Uterus (tissue), 3 donors: ENCODE measurements at regions not wholly inside any gene's neighbourhood (a gene's known extent, or its start where the extent isn't known, plus 50 kb on each side); places are given as distances from the start of the nearest gene placed in this dataset.
"Not testable (repeated sequence)": the region's sequence is repeated elsewhere in the genome, so short reads cannot be mapped to it uniquely, and the experiment has no call there.

ENCODE experiments used
- DNase-seq, 2 donors: peaks; one replicate each; pipeline ENCODE4 v3.0.0-alpha.2; 2019 to 2020
- H3K27ac ChIP-seq, 2 donors: fragments of 200-600 bp; sonication (generic); 1 replicate in 1 of 2; 2 replicates in 1 of 2; pipeline ENCODE4 v1.5.1; 2016 to 2018
- H3K27me3 ChIP-seq, 2 donors: fragments of 200-600 bp; sonication (generic); one replicate each; pipeline ENCODE4 v1.5.1; 2018 to 2019; ENCODE audit warnings: control low read depth in 1 of 2
- H3K36me3 ChIP-seq, 2 donors: fragments of 200-600 bp; sonication (generic); one replicate each; pipeline ENCODE4 v1.5.1; 2019; ENCODE audit warnings: control low read depth in 1 of 2
- H3K4me1 ChIP-seq, 2 donors: fragments of 200-600 bp; sonication (generic); one replicate each; pipeline ENCODE4 v1.5.1; 2018 to 2019; ENCODE audit warnings: control low read depth in 1 of 2
- H3K4me3 ChIP-seq, 2 donors: fragments of 200-600 bp; sonication (generic); 1 replicate in 1 of 2; 2 replicates in 1 of 2; pipeline ENCODE4 v1.5.1; 2018 to 2019; ENCODE audit warnings: mild to moderate bottlenecking in 1 of 2
- H3K9me3 ChIP-seq, 2 donors: fragments of 200-600 bp; sonication (generic); one replicate each; pipeline ENCODE4 v1.5.1; 2019; ENCODE audit warnings: control low read depth in 1 of 2
- CTCF ChIP-seq, 4 experiments: fragments of 200-600 bp in 2 of 4; fragments of 450-650 bp in 2 of 4; sonication (generic) in 2 of 4; IDR thresholded peaks; one replicate each; pipeline ENCODE4 v1.5.1; 2016 to 2019; ENCODE audit warnings: antibody characterized with exemption in 4 of 4, mild to moderate bottlenecking in 2 of 4, moderate library complexity in 1 of 4
- POLR2A ChIP-seq, 2 donors: fragments of 450-650 bp; IDR thresholded peaks; one replicate each; pipeline ENCODE4 v1.6.1; 2016; ENCODE audit warnings: antibody characterized with exemption in 2 of 2, mild to moderate bottlenecking in 1 of 2, moderate library complexity in 1 of 2
- intact Hi-C: fragments of 100-400 bp; cut with DNase I; formaldehyde crosslinking; loops from one replicate; pipeline ENCODE4 v1.15.1; 2023; ENCODE audit warnings: low total_unique reads
- donor health status: DM: yes; HTN: yes; CAD: no.

GRCh38 chr5:34467436-34467835 is 188.7 kb upstream of the RAI14 start:
- Histone ChIP-seq H3K4me1 (no peaks in the 10 kb centered on the region), H3K36me3 (no peaks in the 10 kb centered on the region), H3K27me3 (no peaks in the 10 kb centered on the region), H3K27ac (no peak overlapping the region), H3K9me3 (no peaks in the 10 kb centered on the region), H3K4me3 (no peak overlapping the region)
- intact Hi-C loops: loop anchor here (10.0 kb wide), 1 partner anchor 473 kb away; no protein-coding TSS in a partner anchor
- TF ChIP-seq POLR2A (IDR thresholded peaks at IDR 0.05) (no peak), CTCF (IDR thresholded peaks at IDR 0.05) (no peak)
- DNase-seq: no peak

GRCh38 chr5:34467984-34468383 is 188.1 kb upstream of the RAI14 start:
- H3K4me3 ChIP-seq, H3K9me3 ChIP-seq, DNase-seq, H3K4me1 ChIP-seq, H3K36me3 ChIP-seq, H3K27ac ChIP-seq, H3K27me3 ChIP-seq: not testable (repeated sequence)
- intact Hi-C loops: loop anchor here (10.0 kb wide), 1 partner anchor 473 kb away; no protein-coding TSS in a partner anchor

GRCh38 chr5:34469971-34470370 is 186.2 kb upstream of the RAI14 start:
- Histone ChIP-seq H3K36me3 (no peaks in the 10 kb centered on the region), H3K27ac (no peak overlapping the region), H3K4me1 (peaks cover 0 to 3% of the 10 kb centered on the region in 2 donors), H3K4me3 (no peak overlapping the region), H3K9me3 (no peaks in the 10 kb centered on the region), H3K27me3 (no peaks in the 10 kb centered on the region)
- intact Hi-C loops: loop anchor here (10.0 kb wide), 1 partner anchor 475 kb away; no protein-coding TSS in a partner anchor
- DNase-seq: no peak
- TF ChIP-seq POLR2A (IDR thresholded peaks at IDR 0.05) (no peak), CTCF (IDR thresholded peaks at IDR 0.05) (no peak)

GRCh38 chr5:34474573-34475021 is 181.5 kb upstream of the RAI14 start:
- no peak overlapping the region for H3K4me3 ChIP-seq
- no peak overlapping the region for H3K27ac ChIP-seq
- no peaks in the 10 kb centered on the region for H3K9me3 ChIP-seq
- H3K36me3 ChIP-seq: no peaks in the 10 kb centered on the region
- peak in 1 of 2 donors; percentile 42 for DNase-seq
- intact Hi-C loops: loop anchor here (5.0 kb wide), 1 partner anchor 423 kb away; no protein-coding TSS in a partner anchor
- H3K4me1 ChIP-seq: peaks cover 0 to 6% of the 10 kb centered on the region in 2 donors
- TF ChIP-seq POLR2A (IDR thresholded peaks at IDR 0.05) (no peak), CTCF (IDR thresholded peaks at IDR 0.05) (peak; percentile 92 to 95 (median 94))
- H3K27me3 ChIP-seq: no peaks in the 10 kb centered on the region

GRCh38 chr5:34475249-34475966 is 180.7 kb upstream of the RAI14 start:
- peaks cover 0 to 6% of the 10 kb centered on the region in 2 donors for H3K4me1 ChIP-seq
- no peak overlapping the region for H3K27ac ChIP-seq
- intact Hi-C loops: loop anchor here (5.0 kb wide), 1 partner anchor 422 kb away; no protein-coding TSS in a partner anchor
- no peak overlapping the region for H3K4me3 ChIP-seq
- H3K9me3 ChIP-seq: no peaks in the 10 kb centered on the region
- no peaks in the 10 kb centered on the region for H3K27me3 ChIP-seq
- no peaks in the 10 kb centered on the region for H3K36me3 ChIP-seq
- DNase-seq: no peak
- no peak for TF ChIP-seq POLR2A (IDR thresholded peaks at IDR 0.05)
- TF ChIP-seq CTCF (IDR thresholded peaks at IDR 0.05): no peak
